Mesodermal cell (in vitro differentiated cells): ENCODE measurements at regions not wholly inside any gene's neighbourhood (a gene's known extent, or its start where the extent isn't known, plus 50 kb on each side); places are given as distances from the start of the nearest gene placed in this dataset.

Source experiments
- H3K27ac ChIP-seq: 2 replicates; pipeline ENCODE4 v1.7.0; 2013; ENCODE audit warnings: mild to moderate bottlenecking, low read depth, low read length, moderate library complexity; ENCODE audit not compliant: severe bottlenecking
- H3K36me3 ChIP-seq: 2 replicates; pipeline ENCODE4 v1.7.1; 2013; ENCODE audit warnings: mild to moderate bottlenecking, low read length, moderate library complexity; ENCODE audit not compliant: control insufficient read depth, insufficient read depth
- H3K4me1 ChIP-seq: one replicate; pipeline ENCODE4 v1.7.1; 2013; ENCODE audit warnings: mild to moderate bottlenecking, low read length; ENCODE audit not compliant: insufficient read depth, control insufficient read depth, poor library complexity, severe bottlenecking
- H3K4me3 ChIP-seq: 2 replicates; pipeline ENCODE4 v1.7.0; 2013; ENCODE audit warnings: low read length, control low read depth, mild to moderate bottlenecking; ENCODE audit not compliant: insufficient read depth, poor library complexity, severe bottlenecking; ENCODE audit errors: extremely low read depth
- H3K9me3 ChIP-seq: 2 replicates; pipeline ENCODE4 v1.7.1; 2013; ENCODE audit warnings: mild to moderate bottlenecking, low read length, moderate library complexity; ENCODE audit not compliant: control insufficient read depth
- WGBS, 2 experiments: methylation state at CpG; one replicate each; pipeline ENCODE4 v1.1.5; 2013; ENCODE audit warnings: missing lambda C conversion rate in 2 of 2; ENCODE audit not compliant: insufficient coverage in 2 of 2; 5-methylcytosine and 5-hydroxymethylcytosine counted together

DNA sequence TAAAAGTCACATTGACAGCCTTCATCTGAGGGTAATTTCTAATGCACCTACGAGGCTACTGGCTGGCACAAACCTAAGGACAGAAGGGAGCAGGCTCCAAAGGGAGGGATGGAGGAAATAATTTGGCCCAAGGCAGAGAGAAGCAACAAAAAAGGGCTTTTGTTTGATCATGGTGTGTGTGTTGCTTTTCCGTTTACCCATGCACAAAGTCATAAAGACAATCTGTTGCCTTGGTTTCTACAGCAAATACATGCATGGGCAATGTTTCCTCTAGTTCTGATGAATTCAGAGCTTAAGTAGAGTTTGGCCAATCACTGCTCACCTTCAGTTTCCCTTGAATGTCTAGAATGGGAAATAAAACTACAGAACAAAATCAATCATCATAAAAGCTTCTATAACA lies 262.5 kb upstream of the CAND1 start:
- WGBS, 2 experiments = 60% methylated on average over 1 of the region's 2 CpGs; no CpG with 5 or more reads in 1 of the 2 experiments
- H3K4me1 ChIP-seq = no peaks in the 10 kb centered on the region
- H3K4me3 ChIP-seq = no peak overlapping the region
- H3K36me3 ChIP-seq = no peaks in the 10 kb centered on the region
- no peak overlapping the region for H3K27ac ChIP-seq
- no peaks in the 10 kb centered on the region for H3K9me3 ChIP-seq

DNA sequence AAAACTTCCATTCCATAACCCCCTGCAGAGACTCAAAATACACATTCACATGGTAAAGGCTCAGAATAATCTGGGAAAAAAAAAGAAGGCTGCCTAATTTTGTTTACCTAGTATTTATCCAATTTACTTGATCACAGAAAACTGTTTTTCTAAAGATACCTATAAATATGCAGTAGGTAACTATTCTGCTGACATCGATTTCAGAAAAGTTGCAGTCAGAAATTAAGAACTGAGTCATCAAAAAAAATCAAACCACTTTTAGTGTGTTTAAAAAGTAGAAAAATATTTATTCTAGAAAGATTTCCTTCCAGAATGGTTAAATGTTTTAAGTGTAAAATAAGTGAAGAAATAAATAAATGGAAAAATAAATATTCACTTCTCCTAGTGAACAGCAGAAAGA lies 254.5 kb upstream of the CAND1 start:
- H3K9me3 ChIP-seq = no peaks in the 10 kb centered on the region
- no peak overlapping the region for H3K4me3 ChIP-seq
- no peaks in the 10 kb centered on the region for H3K36me3 ChIP-seq
- WGBS, 2 experiments = no CpG with 5 or more reads among the region's 1 CpG
- no peaks in the 10 kb centered on the region for H3K4me1 ChIP-seq
- H3K27ac ChIP-seq = no peak overlapping the region

DNA sequence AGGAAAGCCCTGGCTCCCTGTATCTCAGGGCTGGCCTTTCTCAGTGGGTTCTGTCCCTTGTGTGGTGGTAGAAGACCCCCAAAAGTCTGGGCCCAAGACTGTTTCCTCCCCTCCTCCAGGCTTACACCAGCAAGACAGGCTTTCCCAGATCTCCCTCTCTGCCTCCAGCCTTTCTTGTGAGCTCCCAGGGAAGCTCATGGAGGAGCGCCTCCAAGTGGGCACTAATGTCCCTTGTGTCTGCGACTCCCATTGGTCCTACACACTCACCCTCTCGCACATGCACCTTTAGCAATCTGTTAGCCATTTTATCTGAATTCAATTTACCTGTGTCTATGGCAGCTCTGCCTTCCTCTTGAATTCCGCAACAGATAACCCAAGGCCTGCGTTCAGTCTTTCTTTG lies 251.1 kb upstream of the CAND1 start:
- H3K4me1 ChIP-seq = no peaks in the 10 kb centered on the region
- H3K36me3 ChIP-seq = no peaks in the 10 kb centered on the region
- no peaks in the 10 kb centered on the region for H3K9me3 ChIP-seq
- 88 to 91% methylated on average over 3 to 5 of the region's 5 CpGs for WGBS, 2 experiments
- H3K4me3 ChIP-seq = no peak overlapping the region
- no peak overlapping the region for H3K27ac ChIP-seq

DNA sequence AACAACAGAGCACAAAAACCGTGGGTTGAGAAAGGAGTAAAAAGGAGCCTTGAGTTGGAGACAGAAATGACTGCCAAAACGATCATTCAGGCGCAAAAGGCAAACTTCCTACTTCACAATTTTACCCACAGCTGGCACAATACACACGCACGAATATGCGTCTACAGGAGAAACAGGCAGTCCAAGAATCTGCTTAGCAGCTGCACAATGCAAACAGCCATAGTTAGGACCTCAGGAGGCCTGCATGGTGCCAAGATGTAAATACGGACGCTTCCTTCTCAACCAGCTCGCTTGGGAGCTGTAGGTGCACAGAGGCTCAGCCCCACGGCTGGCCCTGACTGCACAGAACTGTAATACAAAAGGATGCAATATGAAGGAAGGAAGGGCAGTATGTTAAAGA lies 250.1 kb upstream of the CAND1 start:
- Histone ChIP-seq H3K4me3 (no peak overlapping the region), H3K9me3 (no peaks in the 10 kb centered on the region), H3K27ac (no peak overlapping the region), H3K4me1 (no peaks in the 10 kb centered on the region), H3K36me3 (no peaks in the 10 kb centered on the region)
- 66 to 77% methylated on average over 7 to 8 of the region's 10 CpGs for WGBS, 2 experiments

DNA sequence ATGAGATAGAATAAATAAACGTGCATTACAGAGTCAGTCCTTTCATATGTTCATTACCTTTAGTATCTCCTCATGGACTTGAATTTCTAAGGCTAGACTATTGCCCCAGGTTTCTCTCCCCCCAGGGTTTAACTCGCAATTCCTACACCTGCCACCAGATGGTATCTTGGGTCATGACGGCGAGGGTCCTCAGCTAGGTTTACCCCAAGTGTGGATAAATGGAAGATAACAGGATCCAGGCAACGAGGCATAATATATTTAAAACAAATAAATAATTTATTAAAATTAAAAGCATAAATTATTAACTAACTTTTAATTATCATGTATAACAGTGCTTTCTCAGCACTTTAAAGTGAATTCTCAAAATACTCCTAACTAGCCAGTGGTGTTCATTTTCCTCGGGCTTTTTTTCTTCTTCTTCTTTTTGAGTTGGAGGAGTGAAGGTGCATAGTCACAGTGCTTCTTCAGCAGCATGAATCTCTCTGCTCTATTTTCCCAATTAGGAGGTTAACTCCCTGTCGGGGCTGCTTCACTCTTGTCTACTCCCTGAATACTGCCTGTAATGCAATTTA lies 243.5 kb upstream of the CAND1 start:
- no peaks in the 10 kb centered on the region for H3K36me3 ChIP-seq
- H3K4me3 ChIP-seq = no peak overlapping the region
- no peak overlapping the region for H3K27ac ChIP-seq
- WGBS, 2 experiments = no CpG with 5 or more reads among the region's 7 CpGs
- H3K9me3 ChIP-seq = no peaks in the 10 kb centered on the region
- H3K4me1 ChIP-seq = no peaks in the 10 kb centered on the region

DNA sequence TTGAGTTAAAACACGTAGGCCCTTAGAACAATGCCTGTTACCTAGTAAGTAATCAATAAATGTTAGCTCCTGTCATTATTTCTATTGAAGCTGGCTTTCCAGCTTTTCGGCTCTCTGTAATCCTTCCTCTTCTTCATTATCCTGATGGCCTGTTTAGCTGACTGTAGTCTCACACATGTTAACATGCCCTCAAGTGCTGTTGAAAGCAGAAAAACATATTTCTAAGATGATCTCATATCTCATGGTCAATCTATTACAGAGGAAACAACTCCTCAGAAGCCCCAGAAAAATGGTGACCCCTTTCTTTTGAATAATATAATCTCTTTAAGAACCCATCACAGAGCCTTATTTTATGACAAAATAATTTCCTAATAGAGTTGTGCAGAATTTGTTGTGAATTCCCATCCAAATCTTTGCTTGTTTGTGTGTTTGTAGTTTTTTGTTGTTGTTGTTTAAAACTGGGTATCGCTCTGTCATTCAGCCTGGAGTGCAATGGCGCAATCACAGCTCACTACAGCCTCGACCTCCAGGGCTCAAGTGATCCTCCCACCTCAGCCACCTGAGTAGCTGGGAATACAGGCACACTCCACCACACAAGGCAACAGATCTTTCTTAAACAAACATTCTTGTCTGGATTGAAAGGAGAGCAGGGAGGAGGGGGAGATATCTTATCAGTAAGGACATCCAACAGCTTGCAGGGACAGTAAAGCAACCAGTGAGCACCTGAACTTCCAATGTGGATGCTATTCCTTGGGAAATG lies 242.5 kb upstream of the CAND1 start:
- no peaks in the 10 kb centered on the region for H3K36me3 ChIP-seq
- no peak overlapping the region for H3K27ac ChIP-seq
- 40 to 77% methylated on average over 1 to 4 of the region's 5 CpGs for WGBS, 2 experiments
- no peaks in the 10 kb centered on the region for H3K9me3 ChIP-seq
- H3K4me1 ChIP-seq = no peaks in the 10 kb centered on the region
- H3K4me3 ChIP-seq = no peak overlapping the region

DNA sequence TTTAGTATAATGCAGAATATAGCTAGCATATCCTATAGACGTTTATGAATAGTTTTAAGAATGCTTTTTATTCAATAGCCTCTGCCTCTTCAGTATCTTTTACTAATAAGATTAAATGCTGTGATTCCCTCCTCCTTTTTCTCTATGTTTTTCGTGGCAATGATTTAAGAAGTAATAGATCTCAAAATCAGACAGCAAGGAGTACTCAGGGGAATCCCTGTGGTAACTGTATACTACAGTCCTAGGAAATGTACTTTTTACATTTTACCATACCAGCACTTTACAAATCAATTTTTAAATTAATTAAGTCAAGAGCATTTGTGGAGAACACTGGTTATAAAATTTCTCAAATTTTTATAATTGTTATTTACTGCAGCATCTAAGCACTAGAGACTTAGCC lies 240.6 kb upstream of the CAND1 start:
- no peak overlapping the region for H3K4me3 ChIP-seq
- no peaks in the 10 kb centered on the region for H3K4me1 ChIP-seq
- no CpG with 5 or more reads among the region's 2 CpGs for WGBS, 2 experiments
- no peaks in the 10 kb centered on the region for H3K36me3 ChIP-seq
- H3K9me3 ChIP-seq = no peaks in the 10 kb centered on the region
- no peak overlapping the region for H3K27ac ChIP-seq

DNA sequence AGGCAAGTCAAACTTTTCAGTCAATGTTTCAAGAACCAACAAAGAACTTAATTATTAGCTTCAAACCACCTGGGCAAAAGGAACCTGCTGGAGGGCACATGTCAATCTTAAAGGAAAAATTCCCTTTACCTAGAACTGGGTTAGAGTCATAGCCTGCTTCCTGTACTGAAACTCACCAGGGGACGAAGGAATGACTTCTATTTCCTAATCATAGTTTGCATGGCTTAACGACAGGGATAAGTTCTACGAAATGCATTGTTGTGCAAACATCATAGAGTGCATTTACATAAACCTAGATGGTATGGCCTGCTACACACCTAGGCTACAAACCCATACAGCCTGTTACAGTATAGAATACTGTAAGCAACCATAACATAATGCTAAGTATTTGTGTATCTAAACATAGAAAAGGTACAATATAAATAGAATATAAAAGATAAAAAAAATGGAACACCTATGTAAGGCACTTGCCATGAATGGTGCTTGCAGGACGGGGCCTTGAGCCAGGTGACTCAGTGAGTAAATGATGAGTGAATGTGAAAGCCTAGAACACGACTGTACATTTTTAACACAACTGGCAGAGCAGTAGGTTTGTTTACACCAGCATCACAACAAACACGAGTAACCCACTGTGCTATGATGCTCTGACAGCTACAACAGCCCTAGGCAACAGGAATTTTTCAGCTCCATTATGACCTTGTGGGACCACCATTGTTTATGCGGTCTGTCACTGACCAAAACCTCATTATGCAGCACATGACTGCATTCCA lies 234.9 kb upstream of the CAND1 start:
- WGBS, 2 experiments = 23 to 47% methylated on average over 3 of the region's 7 CpGs
- Histone ChIP-seq H3K36me3 (no peaks in the 10 kb centered on the region), H3K4me3 (no peak overlapping the region), H3K4me1 (peaks cover 10% of the 10 kb centered on the region), H3K9me3 (no peaks in the 10 kb centered on the region), H3K27ac (no peak overlapping the region)

DNA sequence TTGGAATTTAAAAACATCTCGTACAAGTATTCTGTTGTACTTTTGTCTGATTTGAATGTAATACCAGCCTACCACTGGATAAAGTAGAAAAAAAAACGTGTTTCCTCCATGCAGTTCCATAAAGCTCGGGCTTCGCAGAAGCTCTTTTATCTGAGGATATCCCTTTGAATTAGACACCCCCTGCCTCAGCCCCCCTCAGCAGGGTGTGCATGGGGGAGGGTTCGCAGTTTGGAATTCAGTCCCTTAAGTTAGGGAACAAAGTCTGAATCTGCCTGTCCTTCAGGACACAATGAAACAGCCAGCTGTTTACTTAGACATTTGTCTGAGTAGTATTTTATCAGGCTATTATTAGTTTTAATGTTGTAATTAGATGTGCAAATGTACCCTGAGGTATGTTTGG lies 234.0 kb upstream of the CAND1 start:
- no peak overlapping the region for H3K4me3 ChIP-seq
- no CpG with 5 or more reads among the region's 5 CpGs for WGBS, 2 experiments
- no peak overlapping the region for H3K27ac ChIP-seq
- H3K36me3 ChIP-seq = no peaks in the 10 kb centered on the region
- H3K4me1 ChIP-seq = peaks cover 15% of the 10 kb centered on the region
- no peaks in the 10 kb centered on the region for H3K9me3 ChIP-seq

DNA sequence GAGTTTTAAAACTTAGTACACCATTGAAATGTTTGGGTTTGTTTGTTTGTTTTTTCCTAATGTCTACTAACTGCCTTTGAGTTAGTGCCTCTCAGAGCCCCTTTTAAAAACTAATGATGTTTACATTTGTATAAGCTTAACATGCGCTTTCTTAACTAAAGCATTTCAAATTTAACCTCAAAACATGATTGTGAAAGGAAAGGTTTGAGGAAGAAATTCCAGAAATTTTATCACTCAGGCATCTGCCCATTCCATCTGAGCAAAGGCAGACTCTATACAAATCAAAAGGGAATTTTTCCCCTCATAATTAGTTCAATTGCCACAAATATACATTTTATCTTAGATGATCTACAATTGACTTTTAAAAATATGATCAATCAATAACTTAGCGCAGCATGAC lies 230.7 kb upstream of the CAND1 start:
- Histone ChIP-seq H3K36me3 (no peaks in the 10 kb centered on the region), H3K4me1 (peaks cover 24% of the 10 kb centered on the region), H3K9me3 (no peaks in the 10 kb centered on the region), H3K27ac (no peak overlapping the region), H3K4me3 (no peak overlapping the region)
- WGBS, 2 experiments = 88% methylated on average over 1 of the region's 2 CpGs; no CpG with 5 or more reads in 1 of the 2 experiments
